Thyroid gland (tissue), 4 donors: ENCODE measurements at regions not wholly inside any gene's neighbourhood (a gene's known extent, or its start where the extent isn't known, plus 50 kb on each side); places are given as distances from the start of the nearest gene placed in this dataset.

Experiments
- DNase-seq, 2 donors: peaks; one replicate each; pipeline ENCODE4 v3.0.0-alpha.2; 2019
- H3K27ac ChIP-seq, 3 donors: fragments of 200-600 bp; sonication (generic); 1 replicate in 2 of 3; 2 replicates in 1 of 3; pipeline ENCODE4 v1.5.1; 2016 to 2019; ENCODE audit warnings: mild to moderate bottlenecking in 1 of 3, moderate library complexity in 1 of 3
- H3K27me3 ChIP-seq: fragments of 200-600 bp; sonication (generic); one replicate; pipeline ENCODE4 v1.5.1; 2019
- H3K36me3 ChIP-seq, 2 donors: fragments of 200-600 bp; sonication (generic); one replicate each; pipeline ENCODE4 v1.5.1; 2016 to 2019
- H3K4me1 ChIP-seq, 2 donors: fragments of 200-600 bp; sonication (generic); one replicate each; pipeline ENCODE4 v1.5.1; 2017 to 2019
- H3K4me3 ChIP-seq, 3 donors: fragments of 200-600 bp; sonication (generic); replicated peaks in 1 of 3; 1 replicate in 2 of 3; 2 replicates in 1 of 3; pipeline ENCODE4 v1.5.1; 2016; ENCODE audit warnings: mild to moderate bottlenecking in 1 of 3
- H3K9me3 ChIP-seq: fragments of 200-600 bp; sonication (generic); one replicate; pipeline ENCODE4 v1.5.1; 2017
- CTCF ChIP-seq, 6 experiments: fragments of 200-600 bp in 3 of 6; fragments of 450-650 bp in 3 of 6; sonication (generic) in 3 of 6; IDR thresholded peaks; one replicate each; pipeline ENCODE4 v1.5.1; 2016 to 2019; ENCODE audit warnings: antibody characterized with exemption in 6 of 6, mild to moderate bottlenecking in 2 of 6, inconsistent platforms in 1 of 6, moderate library complexity in 1 of 6
- POLR2A ChIP-seq, 2 donors: fragments of 450-650 bp; IDR thresholded peaks; one replicate each; pipeline ENCODE4 v1.6.1; 2017; ENCODE audit warnings: antibody characterized with exemption in 2 of 2, mild to moderate bottlenecking in 2 of 2, moderate library complexity in 1 of 2
- WGBS, 2 donors: methylation state at CpG; one replicate each; pipeline ENCODE4 v1.1.5; 2017; 5-methylcytosine and 5-hydroxymethylcytosine counted together
- intact Hi-C: fragments of 100-400 bp; cut with DNase I; formaldehyde crosslinking; loops from one replicate; pipeline ENCODE4 v1.15.1; 2023

- no peak for DNase-seq
- Histone ChIP-seq H3K36me3 (no peaks in the 10 kb centered on the region), H3K27ac (no peak overlapping the region), H3K4me3 (no peak overlapping the region), H3K9me3 (no peaks in the 10 kb centered on the region), H3K27me3 (no peaks in the 10 kb centered on the region), H3K4me1 (no peaks in the 10 kb centered on the region)
- 93 to 94% methylated on average over 2 of the region's 2 CpGs for WGBS, 2 donors
- TF ChIP-seq CTCF (IDR thresholded peaks at IDR 0.05) (no peak), POLR2A (IDR thresholded peaks at IDR 0.05) (no peak)
- intact Hi-C loops = no loop called here
Observed at GRCh38 chr5:18095061-18095460, 460.8 kb downstream of the TAF11L14 start.

DNA sequence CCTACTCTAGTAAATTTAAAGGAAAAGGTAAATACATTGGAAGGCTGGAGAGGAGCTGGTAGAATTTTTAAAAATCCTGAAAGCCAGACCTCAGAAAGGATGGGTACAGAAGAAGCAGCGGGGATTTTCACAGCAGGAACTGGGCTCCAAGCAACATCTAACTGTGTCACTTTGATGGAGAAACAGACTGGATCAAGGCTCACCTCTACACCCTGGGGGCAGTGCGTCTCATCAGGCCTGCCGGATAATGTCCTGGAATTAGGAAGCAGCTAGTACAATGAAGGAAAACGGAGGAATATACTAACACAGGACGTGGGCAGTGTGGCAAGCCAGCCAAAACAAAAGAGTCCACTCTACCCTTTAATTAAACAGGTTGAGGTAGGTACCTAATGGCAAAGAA, 463.6 kb downstream of the TAF11L14 start:
- Histone ChIP-seq H3K4me3 (no peak overlapping the region), H3K27ac (no peak overlapping the region), H3K36me3 (no peaks in the 10 kb centered on the region), H3K9me3 (no peaks in the 10 kb centered on the region), H3K27me3 (no peaks in the 10 kb centered on the region), H3K4me1 (no peaks in the 10 kb centered on the region)
- TF ChIP-seq CTCF (IDR thresholded peaks at IDR 0.05) (no peak), POLR2A (IDR thresholded peaks at IDR 0.05) (no peak)
- intact Hi-C loops = no loop called here
- WGBS, 2 donors = 63 to 76% methylated on average over 5 of the region's 5 CpGs
- DNase-seq = no peak

- DNase-seq = no peak
- Histone ChIP-seq H3K4me3 (no peak overlapping the region), H3K36me3 (no peaks in the 10 kb centered on the region), H3K27ac (no peak overlapping the region), H3K27me3 (no peaks in the 10 kb centered on the region), H3K9me3 (no peaks in the 10 kb centered on the region), H3K4me1 (no peaks in the 10 kb centered on the region)
- intact Hi-C loops = no loop called here
- TF ChIP-seq CTCF (IDR thresholded peaks at IDR 0.05) (no peak), POLR2A (IDR thresholded peaks at IDR 0.05) (no peak)
- WGBS, 2 donors = 60 to 64% methylated on average over 2 of the region's 2 CpGs
Observed at GRCh38 chr5:18098691-18099090, 464.4 kb downstream of the TAF11L14 start.

GRCh38 chr5:18099261-18099660, 465.0 kb downstream of the TAF11L14 start:
- Histone ChIP-seq H3K36me3 (no peaks in the 10 kb centered on the region), H3K9me3 (no peaks in the 10 kb centered on the region), H3K27ac (no peak overlapping the region), H3K27me3 (no peaks in the 10 kb centered on the region), H3K4me3 (no peak overlapping the region), H3K4me1 (no peaks in the 10 kb centered on the region)
- no peak for DNase-seq
- whole genome bisulfite sequencing, 2 donors = 57 to 58% methylated on average over 2 of the region's 2 CpGs
- intact Hi-C loops = no loop called here
- no peak for TF ChIP-seq POLR2A (IDR thresholded peaks at IDR 0.05)
- no peak for TF ChIP-seq CTCF (IDR thresholded peaks at IDR 0.05)

- Histone ChIP-seq H3K4me3 (no peak overlapping the region), H3K9me3 (no peaks in the 10 kb centered on the region), H3K36me3 (no peaks in the 10 kb centered on the region), H3K27me3 (no peaks in the 10 kb centered on the region), H3K27ac (no peak overlapping the region), H3K4me1 (no peaks in the 10 kb centered on the region)
- intact Hi-C loops = no loop called here
- DNase-seq = no peak
- TF ChIP-seq CTCF (IDR thresholded peaks at IDR 0.05) (no peak), POLR2A (IDR thresholded peaks at IDR 0.05) (no peak)
Observed at GRCh38 chr5:18101532-18101931, 467.3 kb downstream of the TAF11L14 start.
